Glutamatergic neuron (in vitro differentiated cells): ENCODE measurements at regions not wholly inside any gene's neighbourhood (a gene's known extent, or its start where the extent isn't known, plus 50 kb on each side); places are given as distances from the start of the nearest gene placed in this dataset.

Experiments used
- DNase-seq: peaks from one replicate; pipeline ENCODE4 v3.0.0; 2022
- H3K27ac Mint-ChIP-seq: one replicate; pipeline ENCODE4 v1.8.0; 2020; ENCODE audit warnings: mild to moderate bottlenecking, mixed read lengths, inconsistent platforms; ENCODE audit not compliant: unreplicated experiment
- H3K27me3 Mint-ChIP-seq: one replicate; pipeline ENCODE4 v1.8.0; 2020; ENCODE audit warnings: mild to moderate bottlenecking, moderate library complexity, mixed read lengths, inconsistent platforms; ENCODE audit not compliant: unreplicated experiment
- H3K36me3 Mint-ChIP-seq: one replicate; pipeline ENCODE4 v1.8.0; 2020; ENCODE audit warnings: mild to moderate bottlenecking, mixed read lengths, inconsistent platforms; ENCODE audit not compliant: unreplicated experiment
- H3K4me1 Mint-ChIP-seq: one replicate; pipeline ENCODE4 v1.8.0; 2020; ENCODE audit warnings: mild to moderate bottlenecking, low read depth, mixed read lengths, inconsistent platforms; ENCODE audit not compliant: unreplicated experiment
- H3K4me3 Mint-ChIP-seq: one replicate; pipeline ENCODE4 v1.8.0; 2020; ENCODE audit warnings: mild to moderate bottlenecking, mixed read lengths, inconsistent platforms; ENCODE audit not compliant: unreplicated experiment
- H3K9me3 Mint-ChIP-seq: one replicate; pipeline ENCODE4 v1.8.0; 2020; ENCODE audit warnings: mild to moderate bottlenecking, moderate library complexity, mixed read lengths, inconsistent platforms; ENCODE audit not compliant: unreplicated experiment
- CTCF ChIP-seq: fragments of 200-600 bp; sonication (generic); IDR thresholded peaks from one replicate; pipeline ENCODE4 v1.5.0; 2021; ENCODE audit not compliant: partially characterized antibody, unreplicated experiment

GRCh38 chr12:126219139-126219538 lies 1153.9 kb downstream of the AACS start:
- no peak for DNase-seq
- no peaks in the 10 kb centered on the region for H3K4me1 Mint-ChIP-seq
- H3K27ac Mint-ChIP-seq, result no peak overlapping the region
- no peak for TF ChIP-seq CTCF
- H3K36me3 Mint-ChIP-seq, result no peaks in the 10 kb centered on the region
- H3K4me3 Mint-ChIP-seq, result no peak overlapping the region
- peaks cover 2% of the 10 kb centered on the region for H3K27me3 Mint-ChIP-seq
- peaks cover 12% of the 10 kb centered on the region for H3K9me3 Mint-ChIP-seq

DNA sequence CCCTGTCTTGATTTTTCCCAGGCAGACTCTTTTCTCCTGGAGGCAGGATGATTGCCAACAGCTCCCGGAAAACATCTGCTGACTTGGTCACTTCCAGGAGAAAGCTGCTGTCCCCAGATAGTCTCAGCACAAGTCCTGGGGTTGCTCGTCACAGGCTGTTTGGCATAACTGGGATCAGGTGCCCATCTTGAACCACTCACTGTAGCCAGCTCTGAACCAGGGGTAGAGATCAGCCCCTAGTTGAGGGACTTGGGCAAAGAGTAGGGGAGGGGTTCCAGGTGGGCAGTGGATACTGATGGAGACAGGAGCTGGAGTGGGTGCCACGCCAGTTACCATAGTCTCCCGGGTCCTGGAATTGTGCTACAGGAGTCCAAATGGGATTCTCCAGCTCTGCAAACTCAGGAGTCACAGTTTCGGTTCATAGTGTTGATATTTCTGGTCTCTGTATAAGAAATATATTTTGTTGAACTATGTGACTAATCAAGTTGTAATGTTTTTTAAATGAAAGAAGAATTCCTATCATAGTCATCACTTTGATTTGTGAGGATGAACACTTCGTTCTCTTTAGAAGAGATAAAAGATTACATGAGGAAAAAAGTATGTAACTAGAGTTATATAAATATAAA lies 1154.5 kb downstream of the AACS start:
- Mint-ChIP-seq H3K9me3 (peaks cover 12% of the 10 kb centered on the region), H3K4me1 (no peaks in the 10 kb centered on the region), H3K27me3 (peaks cover 2% of the 10 kb centered on the region), H3K36me3 (no peaks in the 10 kb centered on the region), H3K4me3 (no peak overlapping the region), H3K27ac (no peak overlapping the region)
- DNase-seq, result no peak
- TF ChIP-seq CTCF, result no peak

DNA sequence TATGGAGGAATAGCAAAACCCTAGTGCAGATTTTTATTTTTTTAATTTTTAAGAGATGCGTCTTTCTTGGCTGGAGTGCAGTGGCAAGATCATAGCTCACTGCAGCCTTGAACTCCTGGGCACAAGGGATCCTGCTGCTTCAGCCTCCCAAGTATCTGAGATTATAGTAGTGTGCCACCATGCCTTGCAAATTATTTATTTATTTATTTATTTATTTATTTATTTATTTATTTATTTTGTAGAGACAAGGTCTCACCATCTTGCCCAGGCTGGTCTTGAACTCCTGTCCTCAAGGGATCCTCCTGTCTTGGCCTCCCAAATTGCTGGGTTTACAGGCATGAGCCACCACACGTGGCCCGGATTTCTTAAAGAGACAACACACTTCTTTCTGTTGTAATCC lies 1158.8 kb downstream of the AACS start:
- peaks cover 3% of the 10 kb centered on the region for H3K9me3 Mint-ChIP-seq
- H3K27ac Mint-ChIP-seq, result no peak overlapping the region
- no peaks in the 10 kb centered on the region for H3K4me1 Mint-ChIP-seq
- H3K36me3 Mint-ChIP-seq, result peaks cover 5% of the 10 kb centered on the region
- no peak for TF ChIP-seq CTCF
- no peak overlapping the region for H3K4me3 Mint-ChIP-seq
- no peaks in the 10 kb centered on the region for H3K27me3 Mint-ChIP-seq
- no peak for DNase-seq

DNA sequence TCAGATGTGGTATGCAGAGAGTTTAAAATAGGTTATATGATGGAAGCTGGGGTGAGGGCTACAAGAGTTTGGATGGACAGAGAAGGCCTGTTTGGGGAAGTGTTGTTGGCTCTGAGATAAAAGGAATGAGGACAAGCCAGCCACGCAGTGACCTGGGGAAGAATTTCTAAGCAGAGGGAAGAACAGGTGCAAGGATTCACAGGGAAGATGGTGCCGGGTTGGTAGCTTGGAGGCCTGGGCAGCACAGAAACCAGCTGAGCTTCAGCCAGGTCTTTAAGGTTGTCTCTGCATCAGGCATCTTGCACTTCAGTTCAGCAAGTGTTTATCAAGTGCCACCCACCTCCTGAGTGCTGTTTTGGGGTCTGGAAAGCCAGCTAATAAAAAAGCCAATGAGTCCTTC lies 1163.7 kb downstream of the AACS start:
- no peak for DNase-seq
- H3K9me3 Mint-ChIP-seq, result peaks cover 2% of the 10 kb centered on the region
- no peak for TF ChIP-seq CTCF
- peaks cover 5% of the 10 kb centered on the region for H3K36me3 Mint-ChIP-seq
- H3K4me1 Mint-ChIP-seq, result no peaks in the 10 kb centered on the region
- H3K27me3 Mint-ChIP-seq, result no peaks in the 10 kb centered on the region
- no peak overlapping the region for H3K4me3 Mint-ChIP-seq
- no peak overlapping the region for H3K27ac Mint-ChIP-seq

DNA sequence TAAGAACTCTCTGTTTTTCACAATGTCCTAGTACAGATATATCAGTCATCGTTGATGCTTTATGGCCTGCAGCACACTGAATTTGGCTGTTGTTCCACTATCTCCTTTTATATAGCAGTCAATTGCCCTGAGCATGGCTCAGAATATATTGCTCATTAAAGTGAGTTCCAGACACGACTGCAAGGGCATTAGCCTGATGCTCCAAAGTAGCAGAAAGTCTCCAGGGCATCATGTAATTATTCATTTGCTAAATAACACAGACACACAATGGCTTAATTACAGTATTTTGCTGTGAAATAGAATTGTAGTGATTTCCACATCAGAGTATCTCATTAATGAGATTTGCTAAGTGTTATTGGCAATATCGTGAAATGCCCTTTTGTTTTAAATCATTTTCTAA lies 1167.5 kb downstream of the AACS start:
- H3K27me3 Mint-ChIP-seq, result no peaks in the 10 kb centered on the region
- no peaks in the 10 kb centered on the region for H3K36me3 Mint-ChIP-seq
- H3K9me3 Mint-ChIP-seq, result peaks cover 4% of the 10 kb centered on the region
- no peak overlapping the region for H3K27ac Mint-ChIP-seq
- DNase-seq, result no peak
- TF ChIP-seq CTCF, result no peak
- H3K4me1 Mint-ChIP-seq, result no peaks in the 10 kb centered on the region
- H3K4me3 Mint-ChIP-seq, result no peak overlapping the region
